MM.1S (cell line): ENCODE measurements at regions not wholly inside any gene's neighbourhood (a gene's known extent, or its start where the extent isn't known, plus 50 kb on each side); places are given as distances from the start of the nearest gene placed in this dataset.

Source experiments
- DNase-seq: peaks from one replicate; pipeline ENCODE4 v3.0.0-alpha.2; 2015
- H2AFZ ChIP-seq: fragments of 300-600 bp; sonication (generic); 2 replicates; pipeline ENCODE4 v1.6.0; 2016; ENCODE audit warnings: antibody characterized with exemption, low read length
- H3F3A ChIP-seq: fragments of 300-600 bp; sonication (generic); 2 replicates; pipeline ENCODE4 v1.6.1; 2016; ENCODE audit warnings: mild to moderate bottlenecking, antibody characterized with exemption, low read length, moderate library complexity, mixed read lengths; ENCODE audit not compliant: insufficient read depth
- H3K27ac ChIP-seq: fragments of 300-600 bp; sonication (generic); 2 replicates; pipeline ENCODE4 v1.5.1; 2016; ENCODE audit warnings: mild to moderate bottlenecking, low read length
- H3K27me3 ChIP-seq: fragments of 300-600 bp; sonication (generic); replicated peaks from 2 replicates; pipeline ENCODE4 v1.6.0; 2016; ENCODE audit warnings: low read length; ENCODE audit not compliant: insufficient read depth
- H3K36me3 ChIP-seq: fragments of 300-600 bp; sonication (generic); replicated peaks from 2 replicates; pipeline ENCODE4 v1.6.1; 2016; ENCODE audit warnings: mild to moderate bottlenecking, low read length, mixed read lengths; ENCODE audit not compliant: insufficient read depth
- H3K4me1 ChIP-seq: fragments of 300-600 bp; sonication (generic); 2 replicates; pipeline ENCODE4 v1.6.1; 2016; ENCODE audit warnings: low read length, mixed read lengths
- H3K4me2 ChIP-seq: fragments of 300-600 bp; sonication (generic); 2 replicates; pipeline ENCODE4 v1.6.0; 2016; ENCODE audit warnings: low read depth, low read length
- H3K4me3 ChIP-seq: fragments of 300-600 bp; sonication (generic); 2 replicates; pipeline ENCODE4 v1.5.1; 2016; ENCODE audit warnings: low read length, mixed read lengths
- H3K79me2 ChIP-seq: fragments of 300-600 bp; sonication (generic); 2 replicates; pipeline ENCODE4 v1.6.1; 2016; ENCODE audit warnings: mixed run types, low read length, mixed read lengths
- H3K9ac ChIP-seq: fragments of 300-600 bp; sonication (generic); 2 replicates; pipeline ENCODE4 v1.6.1; 2016; ENCODE audit warnings: low read length, mixed read lengths
- H3K9me2 ChIP-seq: fragments of 300-600 bp; sonication (generic); replicated peaks from 2 replicates; pipeline ENCODE4 v1.6.1; 2016; ENCODE audit warnings: mild to moderate bottlenecking, low read length, mixed read lengths; ENCODE audit not compliant: insufficient read depth
- H3K9me3 ChIP-seq: fragments of 300-600 bp; sonication (generic); replicated peaks from 2 replicates; pipeline ENCODE4 v1.6.1; 2016; ENCODE audit warnings: mild to moderate bottlenecking, low read length, mixed read lengths; ENCODE audit not compliant: insufficient read depth
- H4K20me1 ChIP-seq: fragments of 300-600 bp; sonication (generic); 2 replicates; pipeline ENCODE4 v1.6.1; 2016; ENCODE audit warnings: mild to moderate bottlenecking, low read length, moderate library complexity, mixed read lengths; ENCODE audit not compliant: insufficient read depth
- CTCF ChIP-seq: fragments of 300-600 bp; sonication (generic); IDR thresholded peaks from 2 replicates; pipeline ENCODE4 v1.5.1; 2016; ENCODE audit warnings: antibody characterized with exemption, low read length, mixed read lengths
- EZH2 ChIP-seq: fragments of 300-600 bp; sonication (generic); optimal IDR thresholded peaks from 2 replicates; pipeline ENCODE3; 2017; ENCODE audit warnings: low read depth, mild to moderate bottlenecking, antibody characterized with exemption, low read length, mixed read lengths
- EZH2phosphoT487 ChIP-seq: fragments of 300-600 bp; sonication (generic); IDR thresholded peaks from 2 replicates; pipeline ENCODE4 v1.6.1; 2018; ENCODE audit warnings: antibody characterized with exemption, low read length

DNA sequence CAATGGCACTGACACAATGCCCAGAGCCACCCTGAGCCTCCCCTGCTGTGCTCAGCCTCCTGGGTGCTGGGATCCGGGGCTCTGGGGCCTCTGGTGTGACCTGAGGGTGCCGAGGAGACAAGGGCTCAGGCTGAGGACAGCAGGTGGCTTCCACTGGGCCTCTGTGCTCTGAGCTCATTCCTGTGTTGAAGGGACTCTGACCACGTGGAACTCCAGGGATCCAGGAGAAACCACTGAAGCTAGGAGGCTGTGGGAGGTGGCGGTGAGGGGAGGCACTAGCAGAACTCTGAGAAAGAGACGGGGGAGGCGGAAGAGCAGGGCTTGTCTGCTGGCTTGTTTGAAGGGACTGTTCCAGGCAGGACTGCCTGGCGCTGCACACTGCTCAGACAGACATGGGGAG lies 318.7 kb upstream of the IRX1 start:
- Histone ChIP-seq H3K9me2 (no peaks in the 10 kb centered on the region), H4K20me1 (no peaks in the 10 kb centered on the region), H3F3A (no peaks in the 10 kb centered on the region), H3K9ac (no peak overlapping the region), H3K79me2 (no peaks in the 10 kb centered on the region), H3K4me1 (no peaks in the 10 kb centered on the region), H2AFZ (no peak overlapping the region), H3K36me3 (no peaks in the 10 kb centered on the region), H3K27ac (no peak overlapping the region), H3K9me3 (no peaks in the 10 kb centered on the region), H3K27me3 (no peaks in the 10 kb centered on the region), H3K4me2 (no peak overlapping the region), H3K4me3 (no peak overlapping the region)
- no peak for DNase-seq
- TF ChIP-seq CTCF, result no peak
- TF ChIP-seq EZH2, result no peak
- TF ChIP-seq EZH2phosphoT487, result no peak

DNA sequence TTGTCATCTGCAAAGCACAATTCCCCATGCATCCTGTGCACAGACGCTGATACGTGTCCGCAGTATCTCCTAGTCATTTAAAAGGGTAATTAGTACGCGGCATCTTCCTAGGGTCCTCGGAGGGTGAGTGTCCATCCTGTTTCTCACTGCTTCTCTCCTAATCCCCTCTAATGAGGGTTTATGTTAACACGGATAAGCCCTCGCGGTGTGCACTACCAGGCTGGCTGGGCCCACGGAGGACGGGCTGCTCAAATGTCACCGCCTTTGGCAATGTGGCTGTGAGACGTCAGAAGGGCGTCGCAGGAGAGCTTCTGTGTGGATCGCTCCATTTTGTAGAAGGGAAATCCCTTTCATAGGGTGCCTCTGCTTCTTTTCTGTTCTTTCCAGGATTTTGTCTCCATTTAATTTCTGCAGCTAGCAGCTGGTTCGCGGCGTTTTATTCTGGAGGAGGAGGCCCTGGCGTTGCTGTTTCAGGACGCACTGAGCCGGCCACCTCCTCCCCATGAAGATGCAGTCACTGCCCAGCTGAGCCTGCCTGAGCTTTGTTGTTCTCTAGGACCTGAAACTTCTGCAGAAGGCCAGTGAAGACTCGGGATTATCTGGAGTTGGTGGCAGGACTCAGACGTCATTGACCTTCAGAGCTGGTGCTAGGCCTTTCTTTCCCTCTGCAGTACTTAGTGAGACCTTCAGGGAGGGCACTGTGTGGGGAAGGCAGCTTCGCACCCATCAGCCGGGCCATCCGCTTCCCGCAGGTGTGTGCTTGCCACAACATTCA lies 326.1 kb upstream of the IRX1 start:
- no peak overlapping the region for H3K4me2 ChIP-seq
- H3K79me2 ChIP-seq, result no peaks in the 10 kb centered on the region
- no peaks in the 10 kb centered on the region for H3K9me3 ChIP-seq
- no peaks in the 10 kb centered on the region for H4K20me1 ChIP-seq
- H3K4me3 ChIP-seq, result no peak overlapping the region
- no peaks in the 10 kb centered on the region for H3K9me2 ChIP-seq
- H3K36me3 ChIP-seq, result no peaks in the 10 kb centered on the region
- no peak for TF ChIP-seq CTCF
- no peak for TF ChIP-seq EZH2
- no peak for TF ChIP-seq EZH2phosphoT487
- H3K4me1 ChIP-seq, result no peaks in the 10 kb centered on the region
- no peaks in the 10 kb centered on the region for H3K27me3 ChIP-seq
- H3F3A ChIP-seq, result no peaks in the 10 kb centered on the region
- no peak overlapping the region for H3K27ac ChIP-seq
- no peak overlapping the region for H2AFZ ChIP-seq
- no peak overlapping the region for H3K9ac ChIP-seq
- DNase-seq, result no peak

GRCh38 chr5:3268760-3269330 lies 326.8 kb upstream of the IRX1 start:
- Histone ChIP-seq H4K20me1 (no peaks in the 10 kb centered on the region), H3K4me3 (no peak overlapping the region), H3K36me3 (no peaks in the 10 kb centered on the region), H3K4me2 (no peak overlapping the region), H3K4me1 (no peaks in the 10 kb centered on the region), H3K27me3 (no peaks in the 10 kb centered on the region), H2AFZ (no peak overlapping the region), H3K9me2 (no peaks in the 10 kb centered on the region), H3K79me2 (no peaks in the 10 kb centered on the region), H3K27ac (no peak overlapping the region), H3F3A (no peaks in the 10 kb centered on the region), H3K9ac (no peak overlapping the region), H3K9me3 (no peaks in the 10 kb centered on the region)
- no peak for DNase-seq
- TF ChIP-seq CTCF (no peak), EZH2 (no peak), EZH2phosphoT487 (no peak)
